Hepatocyte (in vitro differentiated cells): ENCODE measurements at regions not wholly inside any gene's neighbourhood (a gene's known extent, or its start where the extent isn't known, plus 50 kb on each side); places are given as distances from the start of the nearest gene placed in this dataset.
"Not testable (repeated sequence)": the region's sequence is repeated elsewhere in the genome, so short reads cannot be mapped to it uniquely, and the experiment has no call there.

Source experiments
- DNase-seq: peaks from one replicate; pipeline ENCODE4 v3.0.0-alpha.2; 2016; ENCODE audit warnings: low spot score
- H2AFZ ChIP-seq: fragments of 200-600 bp; sonication (generic); 2 replicates; pipeline ENCODE4 v1.6.0; 2016; ENCODE audit warnings: antibody characterized with exemption, mild to moderate bottlenecking
- H3K27ac ChIP-seq: fragments of 200-600 bp; sonication (generic); 2 replicates; pipeline ENCODE4 v1.5.1; 2016; ENCODE audit warnings: mild to moderate bottlenecking
- H3K27me3 ChIP-seq: fragments of 200-600 bp; sonication (generic); 2 replicates; pipeline ENCODE4 v1.6.1; 2016
- H3K36me3 ChIP-seq: fragments of 200-600 bp; sonication (generic); replicated peaks from 2 replicates; pipeline ENCODE4 v1.5.1; 2016; ENCODE audit warnings: low read depth; ENCODE audit not compliant: insufficient read depth
- H3K4me1 ChIP-seq: fragments of 200-600 bp; sonication (generic); 2 replicates; pipeline ENCODE4 v1.5.1; 2016; ENCODE audit warnings: mild to moderate bottlenecking, moderate library complexity; ENCODE audit not compliant: insufficient read depth
- H3K4me2 ChIP-seq: fragments of 200-600 bp; sonication (generic); 2 replicates; pipeline ENCODE4 v1.6.0; 2016
- H3K4me3 ChIP-seq: fragments of 200-600 bp; sonication (generic); 2 replicates; pipeline ENCODE4 v1.5.1; 2016; ENCODE audit warnings: mild to moderate bottlenecking
- H3K79me2 ChIP-seq: fragments of 200-600 bp; sonication (generic); 2 replicates; pipeline ENCODE4 v1.6.0; 2017; ENCODE audit warnings: mild to moderate bottlenecking
- H3K9me2 ChIP-seq: fragments of 200-600 bp; sonication (generic); replicated peaks from 2 replicates; pipeline ENCODE4 v1.6.0; 2017; ENCODE audit warnings: mild to moderate bottlenecking; ENCODE audit not compliant: insufficient read depth
- H3K9me3 ChIP-seq: fragments of 200-600 bp; sonication (generic); 2 replicates; pipeline ENCODE4 v1.5.1; 2016; ENCODE audit warnings: low read depth, mild to moderate bottlenecking
- H4K20me1 ChIP-seq: fragments of 200-600 bp; sonication (generic); 2 replicates; pipeline ENCODE4 v1.6.0; 2016; ENCODE audit warnings: mild to moderate bottlenecking; ENCODE audit not compliant: insufficient read depth, poor library complexity, severe bottlenecking
- EZH2 ChIP-seq: fragments of 200-600 bp; sonication (generic); IDR thresholded peaks from 2 replicates; pipeline ENCODE4 v1.6.1; 2016; ENCODE audit warnings: antibody characterized with exemption, mild to moderate bottlenecking, borderline replicate concordance
- EZH2phosphoT487 ChIP-seq: fragments of 200-600 bp; sonication (generic); IDR thresholded peaks from one replicate; pipeline ENCODE4 v1.6.1; 2018; ENCODE audit warnings: antibody characterized with exemption, mild to moderate bottlenecking, low read depth, moderate library complexity; ENCODE audit not compliant: unreplicated experiment, severe bottlenecking
- WGBS: methylation state at CpG from one replicate; pipeline ENCODE4 v1.1.6; 2016; ENCODE audit warnings: low lambda C conversion rate; ENCODE audit errors: missing lambda C conversion rate; 5-methylcytosine and 5-hydroxymethylcytosine counted together
- TF ChIP-seq, protein P1 (sequence below): fragments of 200-600 bp; sonication (generic); IDR thresholded peaks from 2 replicates; pipeline ENCODE4 v1.5.1; 2016; ENCODE audit warnings: antibody characterized with exemption, mild to moderate bottlenecking; ENCODE audit not compliant: poor library complexity

DNA sequence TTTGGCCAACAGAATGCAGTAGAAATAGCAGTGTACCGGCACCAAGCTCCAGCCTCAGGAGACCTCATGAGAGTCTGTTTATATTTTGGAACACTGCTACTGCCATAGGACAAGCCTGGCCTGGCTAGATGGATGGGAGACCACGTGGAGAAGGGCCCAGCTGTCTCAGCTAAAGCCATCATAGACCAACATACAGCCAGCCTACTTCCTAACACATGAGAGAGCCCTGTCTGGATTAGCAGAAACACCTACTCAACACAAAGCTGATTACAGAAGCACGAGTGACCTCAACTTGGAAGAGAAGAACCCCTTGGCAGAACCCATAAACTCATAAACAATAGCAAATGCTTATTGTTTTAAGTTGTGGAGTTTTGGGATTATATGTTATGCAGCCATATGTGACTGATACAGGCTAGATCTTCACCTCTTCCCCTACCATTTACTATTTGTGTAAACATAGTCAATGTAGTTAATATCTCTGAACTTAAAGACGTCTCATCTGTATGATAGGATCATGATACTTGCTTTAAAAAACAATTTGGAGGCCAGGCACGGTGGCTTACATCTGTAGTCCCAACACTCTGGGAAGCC, 199.4 kb upstream of the ZNF217 start:
- H3K36me3 ChIP-seq = no peaks in the 10 kb centered on the region
- no peaks in the 10 kb centered on the region for H3K9me2 ChIP-seq
- no peaks in the 10 kb centered on the region for H3K27me3 ChIP-seq
- 88% methylated on average over 5 of the region's 5 CpGs for WGBS
- H3K79me2 ChIP-seq = no peaks in the 10 kb centered on the region
- no peak overlapping the region for H3K4me2 ChIP-seq
- H3K4me3 ChIP-seq = no peak overlapping the region
- H2AFZ ChIP-seq = no peak overlapping the region
- DNase-seq = no peak
- no peaks in the 10 kb centered on the region for H3K9me3 ChIP-seq
- peaks cover 14% of the 10 kb centered on the region for H3K4me1 ChIP-seq
- H4K20me1 ChIP-seq = no peaks in the 10 kb centered on the region
- TF ChIP-seq EZH2 = no peak
- TF ChIP-seq, protein P1, sequence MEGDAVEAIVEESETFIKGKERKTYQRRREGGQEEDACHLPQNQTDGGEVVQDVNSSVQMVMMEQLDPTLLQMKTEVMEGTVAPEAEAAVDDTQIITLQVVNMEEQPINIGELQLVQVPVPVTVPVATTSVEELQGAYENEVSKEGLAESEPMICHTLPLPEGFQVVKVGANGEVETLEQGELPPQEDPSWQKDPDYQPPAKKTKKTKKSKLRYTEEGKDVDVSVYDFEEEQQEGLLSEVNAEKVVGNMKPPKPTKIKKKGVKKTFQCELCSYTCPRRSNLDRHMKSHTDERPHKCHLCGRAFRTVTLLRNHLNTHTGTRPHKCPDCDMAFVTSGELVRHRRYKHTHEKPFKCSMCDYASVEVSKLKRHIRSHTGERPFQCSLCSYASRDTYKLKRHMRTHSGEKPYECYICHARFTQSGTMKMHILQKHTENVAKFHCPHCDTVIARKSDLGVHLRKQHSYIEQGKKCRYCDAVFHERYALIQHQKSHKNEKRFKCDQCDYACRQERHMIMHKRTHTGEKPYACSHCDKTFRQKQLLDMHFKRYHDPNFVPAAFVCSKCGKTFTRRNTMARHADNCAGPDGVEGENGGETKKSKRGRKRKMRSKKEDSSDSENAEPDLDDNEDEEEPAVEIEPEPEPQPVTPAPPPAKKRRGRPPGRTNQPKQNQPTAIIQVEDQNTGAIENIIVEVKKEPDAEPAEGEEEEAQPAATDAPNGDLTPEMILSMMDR = no peak
- TF ChIP-seq EZH2phosphoT487 = no peak
- peak overlapping the region; percentile 33 for H3K27ac ChIP-seq

DNA sequence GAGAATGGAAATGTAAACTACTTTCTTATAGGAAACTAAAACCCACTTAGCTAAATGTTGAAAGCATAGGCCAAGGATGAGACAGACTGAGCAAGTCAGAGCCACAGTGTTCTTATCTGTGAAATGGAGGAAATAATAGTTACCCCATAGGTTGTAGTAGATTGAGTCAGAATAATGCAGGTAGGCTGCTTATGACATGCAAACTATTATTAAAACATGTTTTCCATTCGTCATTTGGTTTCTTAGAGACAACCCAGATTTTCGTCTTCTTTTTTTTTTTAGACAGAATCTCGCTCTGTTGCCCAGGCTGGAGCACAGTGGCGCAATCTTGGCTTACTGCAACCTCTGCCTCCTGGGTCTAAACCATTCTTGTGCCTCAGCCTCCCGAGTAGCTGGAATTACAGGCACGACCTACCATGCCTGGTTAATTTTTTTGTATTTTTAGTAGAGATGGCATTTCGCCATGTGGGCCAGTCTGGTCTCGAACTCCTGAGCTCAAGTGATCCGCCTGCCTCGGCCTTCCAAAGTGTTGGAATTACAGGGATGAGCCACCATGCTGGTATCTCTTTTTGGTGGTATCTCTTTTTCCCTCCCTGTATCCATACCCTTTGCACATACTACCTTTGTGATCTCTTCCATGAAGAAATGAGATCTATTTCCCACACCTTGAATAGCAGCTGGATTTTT, 196.5 kb upstream of the ZNF217 start:
- WGBS = 95% methylated on average over 10 of the region's 10 CpGs
- TF ChIP-seq, protein P1 = no peak
- no peak for TF ChIP-seq EZH2
- TF ChIP-seq EZH2phosphoT487 = no peak
- no peaks in the 10 kb centered on the region for H3K27me3 ChIP-seq
- no peak overlapping the region for H2AFZ ChIP-seq
- no peak overlapping the region for H3K4me2 ChIP-seq
- no peak overlapping the region for H3K4me3 ChIP-seq
- H3K36me3 ChIP-seq = no peaks in the 10 kb centered on the region
- H3K9me3 ChIP-seq = no peaks in the 10 kb centered on the region
- H4K20me1 ChIP-seq = no peaks in the 10 kb centered on the region
- no peak for DNase-seq
- H3K79me2 ChIP-seq = no peaks in the 10 kb centered on the region
- H3K4me1 ChIP-seq = peaks cover 28% of the 10 kb centered on the region
- peak overlapping the region; percentile 13 for H3K27ac ChIP-seq
- no peaks in the 10 kb centered on the region for H3K9me2 ChIP-seq

DNA sequence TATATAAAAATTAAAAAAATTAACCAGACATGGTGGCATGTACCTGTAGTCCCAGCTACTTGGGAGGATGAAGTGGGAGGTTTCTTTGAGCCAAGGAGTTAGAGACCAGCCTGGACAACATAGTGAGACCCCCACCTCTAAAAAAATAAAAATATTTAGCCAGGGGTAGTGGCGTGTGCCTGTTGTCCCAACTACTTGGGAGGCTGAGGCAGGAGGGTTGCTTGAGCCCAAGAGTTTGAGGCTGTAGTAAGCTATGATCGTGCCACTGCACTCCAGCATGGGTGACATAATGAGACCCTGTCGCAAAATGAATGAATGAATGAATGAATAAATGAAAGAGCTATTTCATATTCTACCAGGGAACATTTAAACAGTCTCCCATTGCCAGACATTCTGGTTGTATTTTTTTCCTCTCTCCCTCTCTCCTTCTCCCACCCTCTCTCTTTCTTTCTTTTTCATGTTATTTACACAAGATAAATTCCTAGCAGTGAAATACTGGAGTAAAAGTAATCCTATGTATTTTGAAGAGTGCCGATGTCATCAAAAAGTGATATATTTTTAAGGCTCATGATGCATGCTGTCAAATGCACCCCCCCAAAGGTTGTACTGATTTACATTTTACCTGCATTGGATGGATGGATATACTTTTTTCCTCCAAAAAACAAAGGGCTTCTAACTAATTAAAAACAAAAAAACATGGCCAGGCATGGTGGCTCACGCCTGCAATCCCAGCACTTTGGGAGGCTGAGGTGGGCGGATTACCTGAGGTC, 194.8 kb upstream of the ZNF217 start:
- Histone ChIP-seq H2AFZ (no peak overlapping the region), H3K27ac (no peak overlapping the region), H3K4me1 (peaks cover 28% of the 10 kb centered on the region), H3K4me3 (no peak overlapping the region), H3K9me2 (no peaks in the 10 kb centered on the region), H3K27me3 (no peaks in the 10 kb centered on the region), H3K36me3 (no peaks in the 10 kb centered on the region), H3K79me2 (no peaks in the 10 kb centered on the region), H3K4me2 (no peak overlapping the region), H4K20me1 (no peaks in the 10 kb centered on the region), H3K9me3 (no peaks in the 10 kb centered on the region)
- no peak for DNase-seq
- WGBS = 91% methylated on average over 6 of the region's 6 CpGs
- TF ChIP-seq, protein P1 = no peak
- no peak for TF ChIP-seq EZH2
- no peak for TF ChIP-seq EZH2phosphoT487

DNA sequence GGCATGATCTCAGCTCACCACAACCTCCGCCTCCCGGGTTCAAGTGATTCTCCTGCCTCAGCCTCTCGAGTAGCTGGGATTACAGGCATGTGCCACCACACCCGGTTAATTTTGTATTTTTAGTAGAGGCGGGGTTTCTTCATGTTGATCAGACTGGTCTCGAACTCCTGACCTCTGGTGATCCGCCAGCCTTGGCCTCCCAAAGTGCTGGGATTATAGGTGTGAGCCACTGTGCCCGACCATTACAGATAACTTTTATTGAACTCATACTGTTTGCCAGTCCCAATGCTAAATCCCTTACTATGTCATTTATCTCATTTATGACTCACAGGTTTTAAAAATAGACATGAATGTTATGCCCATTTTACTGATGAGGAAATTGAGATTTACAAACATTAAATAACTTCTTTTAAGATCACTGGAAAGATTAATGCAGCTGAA, 193.9 kb upstream of the ZNF217 start:
- not testable (repeated sequence) for H3K27me3 ChIP-seq, DNase-seq, H3K36me3 ChIP-seq, H4K20me1 ChIP-seq, H2AFZ ChIP-seq, H3K9me2 ChIP-seq, H3K4me3 ChIP-seq, H3K79me2 ChIP-seq, H3K9me3 ChIP-seq
- Histone ChIP-seq H3K4me2 (peak overlapping the region; percentile 52), H3K4me1 (peaks cover 23% of the 10 kb centered on the region), H3K27ac (peak overlapping the region; percentile 86)
- WGBS = 78% methylated on average over 8 of the region's 8 CpGs
